PC-3 (cell line): ENCODE measurements at regions not wholly inside any gene's neighbourhood (a gene's known extent, or its start where the extent isn't known, plus 50 kb on each side); places are given as distances from the start of the nearest gene placed in this dataset.

Source experiments
- CTCF ChIP-seq: fragments of 300-600 bp; sonication (generic); conservative IDR thresholded peaks from 2 replicates; pipeline ENCODE4 v1.5.1; 2017; ENCODE audit warnings: antibody characterized with exemption, low read depth, mild to moderate bottlenecking, low read length
- EZH2 ChIP-seq: fragments of 300-600 bp; sonication (generic); IDR thresholded peaks from one replicate; pipeline ENCODE4 v1.6.1; 2017; ENCODE audit warnings: antibody characterized with exemption, mild to moderate bottlenecking, low read length; ENCODE audit not compliant: unreplicated experiment
- EZH2phosphoT487 ChIP-seq: fragments of 300-600 bp; sonication (generic); IDR thresholded peaks from 2 replicates; pipeline ENCODE4 v1.6.1; 2018; ENCODE audit warnings: mild to moderate bottlenecking, antibody characterized with exemption, low read length, borderline replicate concordance

DNA sequence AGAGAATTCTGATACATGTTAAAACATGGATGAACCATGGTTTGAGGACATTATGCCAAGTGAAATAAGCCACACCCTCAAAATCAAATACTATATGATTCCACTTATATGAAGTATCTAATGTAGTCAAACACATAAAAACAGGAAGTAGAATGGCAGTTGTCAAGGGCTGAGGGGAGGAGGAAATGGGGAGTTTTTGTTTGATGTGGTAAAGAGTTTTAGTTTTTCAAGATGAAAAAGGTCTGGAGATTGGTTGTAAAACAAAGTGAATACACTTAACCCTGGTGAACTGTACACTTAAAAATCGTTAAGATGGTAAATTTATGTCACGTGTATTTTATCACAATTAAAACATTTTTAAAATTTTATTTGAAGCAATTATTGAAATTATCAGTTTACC is 127.4 kb upstream of the GRIK2 start:
- TF ChIP-seq CTCF: no peak
- TF ChIP-seq EZH2: no peak
- no peak for TF ChIP-seq EZH2phosphoT487
